SU-DHL-6 (cell line): ENCODE measurements at regions not wholly inside any gene's neighbourhood (a gene's known extent, or its start where the extent isn't known, plus 50 kb on each side); places are given as distances from the start of the nearest gene placed in this dataset.

Source experiments
- CTCF ChIP-seq: fragments of 200-600 bp; sonication (generic); IDR thresholded peaks from one replicate; pipeline ENCODE4 v1.5.1; 2017; ENCODE audit warnings: antibody characterized with exemption, mild to moderate bottlenecking, low read length, moderate library complexity; ENCODE audit not compliant: insufficient read depth, poor library complexity, severe bottlenecking
- EZH2phosphoT487 ChIP-seq: fragments of 200-600 bp; sonication (generic), shearing (Covaris generic); conservative IDR thresholded peaks from 2 replicates; pipeline ENCODE4 v1.6.1; 2018; ENCODE audit warnings: mild to moderate bottlenecking, antibody characterized with exemption, low read length, moderate library complexity, mixed read lengths

DNA sequence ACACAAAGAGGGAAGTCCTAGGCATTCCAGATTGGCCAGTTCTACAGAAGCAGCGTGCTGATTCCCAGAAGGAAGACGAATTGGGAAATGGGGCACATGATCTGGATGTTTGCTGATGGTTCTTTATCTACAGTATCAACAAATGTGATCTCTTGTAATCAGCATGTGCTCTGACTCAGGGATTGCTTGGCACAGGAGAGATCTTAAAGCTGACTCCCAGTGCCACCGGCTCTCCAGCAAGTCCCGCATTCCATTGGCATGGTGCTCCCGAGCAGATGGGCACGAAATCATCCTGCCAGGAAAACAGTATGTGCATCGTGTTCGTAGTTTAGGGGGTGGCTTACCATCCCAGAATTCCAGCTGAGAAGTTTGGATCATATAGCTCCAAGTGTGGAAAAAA lies 259.9 kb upstream of the NR2F2 start:
- TF ChIP-seq CTCF (no peak), EZH2phosphoT487 (no peak)
